ENCODE measurements at regions not wholly inside any gene's neighbourhood (a gene's known extent, or its start where the extent isn't known, plus 50 kb on each side); places are given as distances from the start of the nearest gene placed in this dataset.

GRCh38 chr2:107187870-107188269, 301.9 kb upstream of the ST6GAL2 start:
- Histone ChIP-seq H3K4me1 (ENCODE audit: control insufficient read depth in 1 of 2, insufficient read depth in 2 of 2, low read depth in 1 of 2, low read length in 1 of 2) (no peaks in the 10 kb centered on the region), H3K9me3 (no peaks in the 10 kb centered on the region), H3K27me3 (ENCODE audit: insufficient read depth) (no peaks in the 10 kb centered on the region), H3K4me3 (ENCODE audit: low read depth in 2 of 2, low read length in 1 of 2) (no peak overlapping the region), H3K27ac (ENCODE audit: low read depth in 2 of 2, low read length in 1 of 2) (no peak overlapping the region), H3K79me2 (ENCODE audit: insufficient read depth) (no peaks in the 10 kb centered on the region), H3F3A (replicated peaks; ENCODE audit: insufficient read depth) (no peaks in the 10 kb centered on the region), H3K9ac (no peak overlapping the region), H4K20me1 (ENCODE audit: insufficient read depth) (no peaks in the 10 kb centered on the region), H3K36me3 (replicated peaks in 1 of 2; ENCODE audit: control insufficient read depth in 1 of 2, insufficient read depth in 2 of 2, low read length in 1 of 2) (no peaks in the 10 kb centered on the region), H3K9me2 (no peaks in the 10 kb centered on the region), H3K4me2 (no peak overlapping the region), H2AFZ (ENCODE audit: low read depth) (no peak overlapping the region)
- ChIA-PET CTCF (no interaction called here), POLR2A (no interaction called here)
- DNase-seq = no peak
- TF ChIP-seq MAX (IDR thresholded peaks at IDR 0.05; ENCODE audit: low read depth) (no peak), TCF12 (IDR thresholded peaks at IDR 0.05) (no peak), TEAD4 (IDR thresholded peaks at IDR 0.05; ENCODE audit: borderline replicate concordance, insufficient read depth) (no peak), TAF1 (IDR thresholded peaks at IDR 0.05; ENCODE audit: borderline replicate concordance, low read depth, low read length) (no peak), ZBTB33 (IDR thresholded peaks at IDR 0.05; ENCODE audit: borderline replicate concordance, low read depth) (no peak), SMC3 (IDR thresholded peaks at IDR 0.05; ENCODE audit: low read depth, low read length) (no peak), GATA2 (CRISPR knock-in tag; IDR thresholded peaks at IDR 0.05) (no peak), YY1 (IDR thresholded peaks at IDR 0.05; ENCODE audit: low read depth) (no peak), JUND (IDR thresholded peaks at IDR 0.05) (no peak), RFX5 (IDR thresholded peaks at IDR 0.05; ENCODE audit: low read length) (no peak), SIN3A (IDR thresholded peaks at IDR 0.05; ENCODE audit: borderline replicate concordance, low read depth, low read length) (no peak), GABPA (IDR thresholded peaks at IDR 0.05; ENCODE audit: low read depth) (no peak), FOXJ3 (CRISPR knock-in tag; IDR thresholded peaks at IDR 0.05) (no peak), POLR2AphosphoS5 (IDR thresholded peaks at IDR 0.05; ENCODE audit: low read depth, low read length) (no peak), RAD21 (IDR thresholded peaks at IDR 0.05; ENCODE audit: low read length) (no peak), RXRA (IDR thresholded peaks at IDR 0.05; ENCODE audit: borderline replicate concordance, low read depth) (no peak)
- WGBS (ENCODE audit: low lambda C conversion rate) = 14% methylated on average over 2 of the region's 3 CpGs

- no peaks in the 10 kb centered on the region for H4K20me1 ChIP-seq (ENCODE audit: insufficient read depth)
- no peak for TF ChIP-seq SIN3A (IDR thresholded peaks at IDR 0.05; ENCODE audit: borderline replicate concordance, low read depth, low read length)
- no peak for TF ChIP-seq NFIC (IDR thresholded peaks at IDR 0.05; ENCODE audit: borderline replicate concordance)
- TF ChIP-seq YY1 (IDR thresholded peaks at IDR 0.05; ENCODE audit: low read depth) = no peak
- no peak for TF ChIP-seq IRF3 (IDR thresholded peaks at IDR 0.05; ENCODE audit: low read depth, low read length)
- no peak for TF ChIP-seq TCF12 (IDR thresholded peaks at IDR 0.05)
- no peak for TF ChIP-seq REST (IDR thresholded peaks at IDR 0.05; ENCODE audit: low read depth, low read length)
- TF ChIP-seq TEAD4 (IDR thresholded peaks at IDR 0.05; ENCODE audit: borderline replicate concordance, insufficient read depth) = no peak
- no peak for TF ChIP-seq POLR2AphosphoS5 (IDR thresholded peaks at IDR 0.05; ENCODE audit: low read depth, low read length)
- no peak for TF ChIP-seq GATA2 (CRISPR knock-in tag; IDR thresholded peaks at IDR 0.05)
- no peak for TF ChIP-seq EP300 (IDR thresholded peaks at IDR 0.05; ENCODE audit: borderline replicate concordance in 1 of 2, low read depth in 1 of 2, low read length in 1 of 2)
- no peak for TF ChIP-seq PBX3 (IDR thresholded peaks at IDR 0.05)
- no peak for TF ChIP-seq RXRA (IDR thresholded peaks at IDR 0.05; ENCODE audit: borderline replicate concordance, low read depth)
- ChIA-PET POLR2A (no interaction called here), CTCF (no interaction called here)
- WGBS (ENCODE audit: low lambda C conversion rate) = 20% methylated on average over 3 of the region's 3 CpGs
- H3K4me3 ChIP-seq (ENCODE audit: low read depth in 2 of 2, low read length in 1 of 2) = no peak overlapping the region
- H3F3A ChIP-seq (replicated peaks; ENCODE audit: insufficient read depth) = no peaks in the 10 kb centered on the region
- no peaks in the 10 kb centered on the region for H3K9me2 ChIP-seq
- no peak for DNase-seq
- no peaks in the 10 kb centered on the region for H3K79me2 ChIP-seq (ENCODE audit: insufficient read depth)
- no peaks in the 10 kb centered on the region for H3K4me1 ChIP-seq (ENCODE audit: control insufficient read depth in 1 of 2, insufficient read depth in 2 of 2, low read depth in 1 of 2, low read length in 1 of 2)
- H3K9me3 ChIP-seq = no peaks in the 10 kb centered on the region
- H3K36me3 ChIP-seq (replicated peaks in 1 of 2; ENCODE audit: control insufficient read depth in 1 of 2, insufficient read depth in 2 of 2, low read length in 1 of 2) = no peaks in the 10 kb centered on the region
- H3K27me3 ChIP-seq (ENCODE audit: insufficient read depth) = no peaks in the 10 kb centered on the region
- no peak overlapping the region for H3K9ac ChIP-seq
- H3K4me2 ChIP-seq = no peak overlapping the region
- no peak overlapping the region for H3K27ac ChIP-seq (ENCODE audit: low read depth in 2 of 2, low read length in 1 of 2)
- no peak overlapping the region for H2AFZ ChIP-seq (ENCODE audit: low read depth)
Observed at GRCh38 chr2:107195631-107196030, 309.7 kb upstream of the ST6GAL2 start.

All from SK-N-SH (cell line).